ENCODE measurements at regions not wholly inside any gene's neighbourhood (a gene's known extent, or its start where the extent isn't known, plus 50 kb on each side); places are given as distances from the start of the nearest gene placed in this dataset.
"Not testable (repeated sequence)": the region's sequence is repeated elsewhere in the genome, so short reads cannot be mapped to it uniquely, and the experiment has no call there.

DNA sequence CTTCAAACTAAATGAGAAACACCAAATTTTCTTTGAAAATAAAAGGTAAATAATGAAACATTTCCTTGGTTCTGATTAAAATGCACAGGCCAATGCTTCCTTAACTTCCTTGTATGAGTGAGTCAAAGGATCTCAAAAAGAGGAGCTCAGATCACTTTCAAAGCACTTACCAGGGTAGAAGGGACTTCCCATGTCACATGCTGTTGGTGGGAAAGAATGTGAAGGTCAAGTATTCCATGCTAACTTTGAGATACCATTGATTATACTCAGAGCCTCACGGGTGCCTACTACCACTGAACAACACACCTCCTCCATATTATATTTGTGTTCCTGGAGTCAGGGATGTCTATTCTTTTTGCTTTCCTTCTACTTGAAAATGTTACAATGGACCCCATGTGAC lies 233.5 kb upstream of the KIAA1217 start:
- DNase-seq = no peak

- no peak for DNase-seq
Measured at GRCh38 chr10:23976275-23976674, 232.7 kb upstream of the KIAA1217 start.

- no peak for DNase-seq
Measured at GRCh38 chr10:23978317-23978716, 230.6 kb upstream of the KIAA1217 start.

- DNase-seq = peak; percentile 80
Measured at GRCh38 chr10:23980094-23980493, 228.8 kb upstream of the KIAA1217 start.

GRCh38 chr10:23981520-23982309 lies 227.2 kb upstream of the KIAA1217 start:
- DNase-seq = peak; percentile 16

- not testable (repeated sequence) for DNase-seq
Measured at GRCh38 chr10:23984405-23984804, 224.5 kb upstream of the KIAA1217 start.

- no peak for DNase-seq
Measured at GRCh38 chr10:23988006-23988405, 220.9 kb upstream of the KIAA1217 start.

GRCh38 chr10:23994459-23995046 lies 214.4 kb upstream of the KIAA1217 start:
- peak; percentile 26 for DNase-seq

DNA sequence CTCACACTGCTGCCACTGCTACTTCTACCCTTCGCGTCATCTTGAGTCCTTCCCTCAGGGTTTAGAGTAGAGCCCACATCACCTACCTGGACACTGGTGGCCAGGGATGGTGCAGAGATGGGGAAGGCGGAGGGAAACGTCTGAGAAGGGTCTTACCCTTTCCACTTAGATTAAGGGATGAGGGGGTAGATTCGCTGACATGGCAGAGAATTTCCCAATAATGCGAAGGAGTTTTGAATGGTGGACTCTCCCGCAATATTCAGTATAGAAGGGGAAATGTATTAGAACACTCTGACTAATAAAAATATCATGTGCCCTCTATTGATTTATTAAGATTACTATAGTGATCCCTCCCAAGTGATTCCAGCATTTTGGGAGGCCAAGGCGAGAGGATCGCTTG lies 209.5 kb upstream of the KIAA1217 start:
- DNase-seq = no peak

- DNase-seq = no peak
Measured at GRCh38 chr10:24000271-24000813, 208.6 kb upstream of the KIAA1217 start.

DNA sequence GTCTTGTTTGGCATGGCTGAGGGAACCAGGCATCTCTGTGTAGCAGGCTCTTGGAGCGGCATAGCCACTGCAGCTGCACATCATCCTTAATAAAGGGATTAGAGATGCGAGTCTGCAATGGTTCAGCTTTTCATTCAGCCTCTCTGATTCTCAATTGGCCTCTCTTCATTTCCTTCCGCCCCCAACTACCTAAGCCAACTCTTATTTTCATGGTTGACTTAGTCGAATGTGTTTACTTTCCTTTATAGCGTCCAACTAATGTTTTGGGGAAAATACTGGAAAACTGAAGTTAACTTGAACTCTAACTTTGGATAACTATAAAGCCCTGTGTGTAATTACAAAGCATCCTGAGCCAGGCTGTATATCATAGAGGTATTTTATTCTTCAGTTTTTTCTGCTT lies 202.2 kb upstream of the KIAA1217 start:
- no peak for DNase-seq

DNA sequence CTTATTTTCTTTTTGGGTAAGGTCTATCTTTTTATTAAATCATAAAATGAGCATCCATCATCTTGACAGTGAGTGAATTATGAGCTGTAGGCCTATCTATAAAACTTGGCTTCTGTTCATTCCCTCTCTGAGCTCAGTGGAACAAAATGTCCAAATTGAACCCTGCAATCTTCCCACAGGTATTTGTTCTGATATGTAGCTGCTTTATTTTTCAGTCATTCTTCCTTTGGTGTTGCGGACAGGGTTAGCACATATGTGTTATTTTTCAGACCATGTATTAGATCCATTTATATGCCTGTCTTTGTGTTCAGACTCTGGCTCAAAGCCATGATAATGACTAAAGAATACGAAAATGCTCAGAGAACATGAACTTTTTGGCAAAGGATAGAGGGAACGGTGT lies 201.6 kb upstream of the KIAA1217 start:
- no peak for DNase-seq

DNA sequence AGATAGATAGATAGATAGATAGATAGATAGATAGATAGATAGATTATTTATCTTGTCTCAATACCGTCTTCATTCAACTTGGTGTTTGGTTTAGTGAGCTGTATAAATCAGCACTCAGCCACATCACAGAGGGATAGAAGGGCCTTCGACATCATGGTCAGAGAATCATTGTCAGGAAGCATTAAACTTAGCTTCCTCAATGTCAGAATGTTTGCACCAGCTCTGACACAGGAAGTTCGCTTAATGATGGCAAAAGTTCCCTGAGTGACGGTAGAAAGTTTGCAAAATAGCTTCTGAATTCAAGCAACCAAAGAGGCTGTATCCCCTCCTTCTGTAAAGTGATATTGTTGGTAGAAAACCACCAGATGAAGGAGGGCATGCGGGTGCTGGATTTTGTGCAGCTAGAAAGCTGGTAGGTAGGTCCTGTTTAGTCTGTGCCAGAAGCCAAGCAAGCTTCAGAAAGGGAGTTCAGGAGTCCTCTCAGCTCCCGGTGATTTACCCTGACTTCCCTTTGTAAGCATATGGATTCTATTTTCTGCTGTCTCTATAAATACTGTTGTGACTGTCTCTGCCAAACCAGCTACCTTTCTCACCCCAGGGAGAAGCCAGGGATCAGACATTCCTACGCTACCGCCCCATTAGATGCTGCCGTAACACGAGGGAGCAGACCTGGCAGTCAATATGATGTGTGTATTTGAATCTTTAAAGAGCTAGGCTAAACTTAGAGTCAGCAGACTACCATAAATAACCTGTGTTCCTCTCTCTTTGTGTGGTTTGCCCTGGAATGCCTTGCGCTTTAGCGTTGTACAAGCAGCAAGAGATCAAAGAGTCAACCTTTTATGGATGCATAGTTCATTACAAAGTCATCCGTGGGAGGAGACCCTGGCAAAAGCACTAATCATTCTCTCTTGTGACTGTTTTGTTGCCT lies 200.5 kb upstream of the KIAA1217 start:
- no peak for DNase-seq

- no peak for DNase-seq
Measured at GRCh38 chr10:24009115-24009514, 199.8 kb upstream of the KIAA1217 start.

- no peak for DNase-seq
Measured at GRCh38 chr10:24009736-24010135, 199.2 kb upstream of the KIAA1217 start.

DNA sequence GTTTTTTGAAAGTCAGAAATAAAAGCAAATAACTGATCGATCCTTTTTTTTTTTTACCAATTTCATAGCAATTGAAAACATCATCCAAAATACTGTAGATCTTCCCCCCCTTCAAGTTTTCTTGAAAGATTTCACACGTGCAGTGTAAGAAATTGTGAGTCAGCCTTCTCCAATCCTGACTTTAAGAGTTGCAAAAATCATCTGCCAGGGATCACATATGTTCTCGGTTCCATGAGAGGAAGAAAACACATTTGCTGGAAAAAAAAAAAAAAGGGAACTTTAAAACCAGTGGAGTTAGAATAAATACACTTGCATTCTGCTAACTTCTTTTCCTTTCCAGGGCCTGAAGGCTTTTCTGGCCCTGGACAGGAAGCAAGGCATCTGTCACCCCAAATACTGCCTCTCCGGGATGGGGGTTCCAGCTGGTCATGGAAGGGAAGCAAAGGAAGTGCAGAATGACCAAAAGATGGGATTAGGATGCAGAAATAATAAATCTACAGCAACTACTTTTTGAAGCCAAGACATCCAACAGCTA lies 198.4 kb upstream of the KIAA1217 start:
- DNase-seq = no peak

DNA sequence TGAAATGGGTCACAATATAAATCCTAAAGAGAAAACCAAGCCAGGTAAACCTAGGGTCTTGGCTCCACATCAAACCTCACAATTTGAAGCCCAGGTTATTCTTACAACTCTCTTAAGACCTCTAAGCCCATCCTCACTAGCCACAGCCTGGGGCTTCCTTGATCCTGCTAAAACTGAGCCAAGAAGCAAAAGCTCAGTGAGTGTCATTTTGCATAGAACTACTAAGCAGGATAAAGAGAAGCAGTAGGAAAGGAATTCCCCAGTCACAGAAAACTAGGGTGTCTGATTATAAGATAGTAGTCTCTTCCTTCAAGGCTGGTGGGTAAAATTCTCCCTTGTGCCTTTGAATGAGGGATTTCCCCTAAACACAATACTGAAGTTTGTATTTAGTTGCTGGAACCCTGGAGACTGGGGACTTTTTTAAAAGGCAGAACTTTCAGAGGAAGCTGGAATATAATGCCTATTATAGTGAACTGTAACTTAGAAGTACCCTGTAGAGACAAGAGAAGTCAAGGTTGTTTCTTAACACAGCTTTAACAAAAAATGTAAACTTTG lies 196.6 kb upstream of the KIAA1217 start:
- no peak for DNase-seq

DNA sequence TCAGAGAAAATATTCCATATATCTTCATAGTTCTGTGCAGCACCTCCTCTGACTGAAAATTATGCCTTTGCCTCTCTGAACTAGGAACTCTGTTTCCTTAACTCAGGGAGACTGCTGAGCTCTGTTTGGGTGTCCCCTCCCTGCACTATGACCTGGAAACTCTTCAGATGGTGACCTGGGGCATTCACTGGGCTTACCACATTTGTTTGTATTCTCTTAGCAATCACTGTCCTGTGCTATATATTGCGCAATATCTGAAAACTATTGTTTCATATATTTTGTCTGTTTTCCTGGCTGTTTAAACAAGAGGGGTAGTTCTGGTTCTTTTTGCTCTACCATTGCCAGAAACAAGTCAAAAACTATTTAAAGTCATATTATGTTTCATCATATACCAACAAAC lies 181.8 kb upstream of the KIAA1217 start:
- DNase-seq = no peak

GRCh38 chr10:24034571-24034970 lies 174.4 kb upstream of the KIAA1217 start:
- peak; percentile 50 for DNase-seq

- no peak for DNase-seq
Measured at GRCh38 chr10:24035761-24036160, 173.2 kb upstream of the KIAA1217 start.

- no peak for DNase-seq
Measured at GRCh38 chr10:24039315-24039714, 169.6 kb upstream of the KIAA1217 start.

- DNase-seq = no peak
Measured at GRCh38 chr10:24039897-24040296, 169.0 kb upstream of the KIAA1217 start.

- DNase-seq = no peak
Measured at GRCh38 chr10:24041034-24041433, 167.9 kb upstream of the KIAA1217 start.
